Activated B cell treated with CpG ODN at 0.5 μM for 24 hours (primary cell): ENCODE measurements at regions not wholly inside any gene's neighbourhood (a gene's known extent, or its start where the extent isn't known, plus 50 kb on each side); places are given as distances from the start of the nearest gene placed in this dataset.

Experiments used
- ATAC-seq: fragments of 200-7000 bp; cut with Tn5 transposase; one replicate; pipeline ENCODE4 v1.10.0; 2021; ENCODE audit warnings: low read depth, mild to moderate bottlenecking, moderate library complexity
- CTCF ChIA-PET: fragments of 350-600 bp; sonication (Branson Sonifier 250); formaldehyde crosslinking; loops from one replicate; lab custom pipeline; 2021; ENCODE audit warnings: antibody characterized with exemption; lab: Charles Lee
- POLR2A ChIA-PET: fragments of 350-600 bp; sonication (Branson Sonifier 250); formaldehyde crosslinking; loops from one replicate; lab custom pipeline; 2021; ENCODE audit warnings: antibody characterized with exemption; lab: Charles Lee
- DNase-seq: peaks from one replicate; pipeline ENCODE4 v3.0.0; 2022
- H3K27ac Mint-ChIP-seq: one replicate; pipeline ENCODE4 v1.8.0; 2020; ENCODE audit warnings: mixed read lengths
- H3K27me3 Mint-ChIP-seq: one replicate; pipeline ENCODE4 v1.8.0; 2021; ENCODE audit warnings: mixed read lengths
- H3K36me3 Mint-ChIP-seq: one replicate; pipeline ENCODE4 v1.8.0; 2021; ENCODE audit warnings: low read depth, mixed read lengths
- H3K4me1 Mint-ChIP-seq: one replicate; pipeline ENCODE4 v1.8.0; 2021; ENCODE audit warnings: mixed read lengths
- H3K4me3 Mint-ChIP-seq: one replicate; pipeline ENCODE4 v1.8.0; 2020; ENCODE audit warnings: mild to moderate bottlenecking, mixed read lengths
- H3K9me3 Mint-ChIP-seq: one replicate; pipeline ENCODE4 v1.8.0; 2020; ENCODE audit warnings: mixed read lengths
- intact Hi-C: fragments of 100-400 bp; cut with micrococcal nuclease; formaldehyde crosslinking; loops from one replicate; pipeline ENCODE4 v1.15.1; 2024
- TF ChIP-seq, protein P1 (sequence below): fragments of 200-600 bp; IDR thresholded peaks from one replicate; pipeline ENCODE4 v1.8.0; 2022; ENCODE audit warnings: antibody characterized with exemption, mild to moderate bottlenecking

DNA sequence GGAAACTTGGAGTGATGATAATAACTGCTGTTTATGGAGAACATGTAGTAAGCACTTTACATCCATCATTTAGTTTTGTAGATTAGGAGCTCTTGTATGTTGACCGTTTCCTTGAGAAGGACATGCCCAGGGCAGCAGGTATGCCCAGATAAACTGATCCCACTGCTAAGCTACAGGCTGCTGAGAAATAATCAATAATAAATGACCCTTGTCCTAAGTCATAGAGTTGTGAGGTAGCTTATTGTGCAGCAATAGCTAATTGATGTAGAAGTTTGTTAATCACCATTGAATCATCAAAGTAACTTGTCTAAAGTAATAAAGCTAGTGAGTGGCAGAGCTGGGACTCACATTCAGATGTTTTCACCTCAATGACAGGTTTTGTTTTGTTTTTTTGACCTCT lies 287.2 kb upstream of the CYRIA start:
- ATAC-seq (no peak), DNase-seq (no peak)
- TF ChIP-seq, protein P1, sequence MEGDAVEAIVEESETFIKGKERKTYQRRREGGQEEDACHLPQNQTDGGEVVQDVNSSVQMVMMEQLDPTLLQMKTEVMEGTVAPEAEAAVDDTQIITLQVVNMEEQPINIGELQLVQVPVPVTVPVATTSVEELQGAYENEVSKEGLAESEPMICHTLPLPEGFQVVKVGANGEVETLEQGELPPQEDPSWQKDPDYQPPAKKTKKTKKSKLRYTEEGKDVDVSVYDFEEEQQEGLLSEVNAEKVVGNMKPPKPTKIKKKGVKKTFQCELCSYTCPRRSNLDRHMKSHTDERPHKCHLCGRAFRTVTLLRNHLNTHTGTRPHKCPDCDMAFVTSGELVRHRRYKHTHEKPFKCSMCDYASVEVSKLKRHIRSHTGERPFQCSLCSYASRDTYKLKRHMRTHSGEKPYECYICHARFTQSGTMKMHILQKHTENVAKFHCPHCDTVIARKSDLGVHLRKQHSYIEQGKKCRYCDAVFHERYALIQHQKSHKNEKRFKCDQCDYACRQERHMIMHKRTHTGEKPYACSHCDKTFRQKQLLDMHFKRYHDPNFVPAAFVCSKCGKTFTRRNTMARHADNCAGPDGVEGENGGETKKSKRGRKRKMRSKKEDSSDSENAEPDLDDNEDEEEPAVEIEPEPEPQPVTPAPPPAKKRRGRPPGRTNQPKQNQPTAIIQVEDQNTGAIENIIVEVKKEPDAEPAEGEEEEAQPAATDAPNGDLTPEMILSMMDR = no peak
- H3K9me3 Mint-ChIP-seq = no peaks in the 10 kb centered on the region
- intact Hi-C loops = no loop called here
- H3K4me1 Mint-ChIP-seq = peaks cover 29% of the 10 kb centered on the region
- ChIA-PET CTCF (no interaction called here), POLR2A (interaction anchor here (0.8 kb wide), 1 partner anchor 8 kb away, joined by 3 read pairs; no protein-coding TSS in a partner anchor)
- no peak overlapping the region for H3K27ac Mint-ChIP-seq
- no peaks in the 10 kb centered on the region for H3K27me3 Mint-ChIP-seq
- H3K36me3 Mint-ChIP-seq = no peaks in the 10 kb centered on the region
- H3K4me3 Mint-ChIP-seq = no peak overlapping the region

- ChIA-PET POLR2A (no interaction called here), CTCF (no interaction called here)
- no peaks in the 10 kb centered on the region for H3K9me3 Mint-ChIP-seq
- peaks cover 29% of the 10 kb centered on the region for H3K4me1 Mint-ChIP-seq
- H3K27me3 Mint-ChIP-seq = no peaks in the 10 kb centered on the region
- TF ChIP-seq, protein P1 = no peak
- peak overlapping the region; percentile 13 for H3K27ac Mint-ChIP-seq
- ATAC-seq (no peak), DNase-seq (no peak)
- intact Hi-C loops = no loop called here
- no peaks in the 10 kb centered on the region for H3K36me3 Mint-ChIP-seq
- H3K4me3 Mint-ChIP-seq = no peak overlapping the region
These were observed 286.7 kb upstream of the CYRIA start for GRCh38 chr2:16952368-16952767.

- intact Hi-C loops = no loop called here
- H3K27ac Mint-ChIP-seq = no peak overlapping the region
- TF ChIP-seq, protein P1 = no peak
- CTCF ChIA-PET = no interaction called here
- H3K27me3 Mint-ChIP-seq = no peaks in the 10 kb centered on the region
- ATAC-seq (no peak), DNase-seq (no peak)
- no peaks in the 10 kb centered on the region for H3K9me3 Mint-ChIP-seq
- H3K36me3 Mint-ChIP-seq = no peaks in the 10 kb centered on the region
- peaks cover 33% of the 10 kb centered on the region for H3K4me1 Mint-ChIP-seq
- POLR2A ChIA-PET = no interaction called here
- H3K4me3 Mint-ChIP-seq = no peak overlapping the region
These were observed 284.8 kb upstream of the CYRIA start for GRCh38 chr2:16950436-16950835.

DNA sequence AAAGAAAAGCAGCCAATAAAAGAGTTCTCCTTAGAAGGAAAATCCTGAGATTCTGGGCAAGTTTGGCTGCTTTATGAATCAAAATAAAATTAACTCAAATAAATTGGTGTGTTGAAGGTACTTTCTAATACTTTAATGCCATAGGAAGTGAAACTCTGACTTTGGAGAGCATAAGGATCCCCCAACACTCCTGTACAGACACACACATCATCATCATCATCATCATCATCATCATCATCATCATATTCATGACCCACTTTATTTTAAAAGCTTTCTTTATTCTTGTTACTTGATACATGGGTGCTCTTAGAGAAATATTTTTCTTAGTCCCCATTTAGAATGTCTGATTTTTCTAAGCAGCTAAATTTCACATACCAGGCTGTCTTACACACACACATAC lies 283.1 kb upstream of the CYRIA start:
- H3K27me3 Mint-ChIP-seq = no peaks in the 10 kb centered on the region
- H3K4me1 Mint-ChIP-seq = peaks cover 33% of the 10 kb centered on the region
- no peak for DNase-seq

DNA sequence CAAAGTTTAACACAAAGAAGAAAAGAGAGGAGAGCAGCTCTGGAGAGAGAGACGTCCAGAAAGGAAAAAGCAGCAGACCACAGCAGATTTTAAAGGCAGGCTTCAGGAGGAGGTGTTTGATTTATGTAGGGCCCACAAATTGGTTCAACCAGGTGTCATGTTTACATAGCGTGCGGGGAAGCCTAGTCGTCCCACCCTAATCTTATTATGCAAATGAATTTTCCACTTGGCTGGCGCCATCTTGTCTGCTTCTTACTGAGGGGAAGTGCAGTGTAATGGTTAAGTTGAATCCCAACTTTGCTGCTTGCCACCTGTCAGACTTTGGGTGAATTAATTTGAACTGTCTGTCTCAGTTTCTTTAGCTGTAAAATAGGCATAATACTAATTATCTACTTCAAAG lies 282.4 kb upstream of the CYRIA start:
- POLR2A ChIA-PET = interaction anchor here (1.2 to 1.7 kb wide), 2 partner anchors 10 to 12 kb away, joined by 4 to 7 read pairs; no protein-coding TSS in a partner anchor
- DNase-seq = no peak
- CTCF ChIA-PET = no interaction called here
- peak overlapping the region; percentile 45 for H3K4me3 Mint-ChIP-seq
- TF ChIP-seq, protein P1 = no peak
- intact Hi-C loops = loop anchor here (1.0 to 5.0 kb wide), 2 partner anchors 12 to 321 kb away; no protein-coding TSS in a partner anchor
- no peaks in the 10 kb centered on the region for H3K36me3 Mint-ChIP-seq
- peak; percentile 83 for ATAC-seq
- H3K9me3 Mint-ChIP-seq = no peaks in the 10 kb centered on the region
- peak overlapping the region; percentile 78 for H3K27ac Mint-ChIP-seq
- H3K4me1 Mint-ChIP-seq = peaks cover 33% of the 10 kb centered on the region
- H3K27me3 Mint-ChIP-seq = no peaks in the 10 kb centered on the region

More for the DNA sequence above, 283.1 kb upstream of the CYRIA start:
- Mint-ChIP-seq H3K27ac (peak overlapping the region; percentile 20), H3K9me3 (no peaks in the 10 kb centered on the region), H3K36me3 (no peaks in the 10 kb centered on the region), H3K4me3 (no peak overlapping the region)
- CTCF ChIA-PET = no interaction called here
- TF ChIP-seq, protein P1 = no peak
- intact Hi-C loops = loop anchor here (1.0 to 5.0 kb wide), 2 partner anchors 12 to 321 kb away; no protein-coding TSS in a partner anchor
- ATAC-seq = peak; percentile 15
- POLR2A ChIA-PET = interaction anchor here (1.7 kb wide), 1 partner anchor 9 kb away, joined by 7 read pairs; no protein-coding TSS in a partner anchor
